IMR-90 (cell line): ENCODE measurements at regions not wholly inside any gene's neighbourhood (a gene's known extent, or its start where the extent isn't known, plus 50 kb on each side); places are given as distances from the start of the nearest gene placed in this dataset.

Source experiments
- ATAC-seq: fragments of 200-7000 bp; cut with Tn5 transposase; 2 replicates; pipeline ENCODE4 v1.9.1; 2020; ENCODE audit warnings: low read depth, mild to moderate bottlenecking, moderate library complexity
- BruUV-seq: library from RNA; stranded (reverse); fragments of 400-500 nt; replicated peaks from 2 replicates; lab custom pipeline; 2021; lab: Mats Ljungman, UMichigan
- CTCF ChIA-PET: fragments of 300-600 bp; formaldehyde crosslinking; extraction: SDS; loops from one replicate; lab custom pipeline; 2021; ENCODE audit warnings: antibody characterized with exemption; lab: Yijun Ruan, JAX
- POLR2A ChIA-PET: fragments of 300-600 bp; sonication (Branson Sonifier 250); formaldehyde crosslinking; loops from one replicate; lab custom pipeline; 2022; ENCODE audit warnings: antibody characterized with exemption; ENCODE audit not compliant: unreplicated experiment; lab: Charles Lee
- DNase-seq: peaks from one replicate; pipeline ENCODE4 v3.0.0; 2013
- H2AFZ ChIP-seq: replicated peaks from 2 replicates; pipeline ENCODE3; 2013; ENCODE audit warnings: low read length, mild to moderate bottlenecking; ENCODE audit not compliant: poor library complexity
- H2AK5ac ChIP-seq: 2 replicates; pipeline ENCODE4 v1.6.1; 2013; ENCODE audit warnings: low read depth, low read length, inconsistent platforms
- H2AK9ac ChIP-seq: replicated peaks from 2 replicates; pipeline ENCODE3; 2013; ENCODE audit warnings: mild to moderate bottlenecking, low read depth, low read length, moderate library complexity; ENCODE audit not compliant: poor library complexity
- H2BK120ac ChIP-seq: 2 replicates; pipeline ENCODE4 v1.6.1; 2013; ENCODE audit warnings: low read depth, low read length, inconsistent platforms
- H2BK15ac ChIP-seq: 3 replicates; pipeline ENCODE4 v1.6.1; 2013; ENCODE audit warnings: low read depth, low read length, inconsistent platforms
- H2BK20ac ChIP-seq: 2 replicates; pipeline ENCODE4 v1.6.1; 2013; ENCODE audit warnings: low read depth, mild to moderate bottlenecking, inconsistent platforms, low read length, moderate library complexity
- H2BK5ac ChIP-seq: 2 replicates; pipeline ENCODE4 v1.6.1; 2013; ENCODE audit warnings: mild to moderate bottlenecking, low read depth, low read length, inconsistent platforms; ENCODE audit not compliant: poor library complexity, severe bottlenecking
- H3K14ac ChIP-seq: replicated peaks from 2 replicates; pipeline ENCODE4 v1.6.1; 2013; ENCODE audit warnings: low read depth, low read length, inconsistent platforms
- H3K18ac ChIP-seq: 2 replicates; pipeline ENCODE4 v1.6.1; 2013; ENCODE audit warnings: low read depth, low read length, control low read depth
- H3K23ac ChIP-seq: 2 replicates; pipeline ENCODE4 v1.6.1; 2013; ENCODE audit warnings: low read depth, low read length, inconsistent platforms
- H3K27ac ChIP-seq: 2 replicates; pipeline ENCODE4 v1.5.1; 2013; ENCODE audit warnings: mild to moderate bottlenecking, control low read depth, low read length; ENCODE audit not compliant: insufficient read depth
- H3K27me3 ChIP-seq: 2 replicates; pipeline ENCODE4 v1.6.1; 2013; ENCODE audit warnings: low read length; ENCODE audit not compliant: control insufficient read depth, insufficient read depth
- H3K36me3 ChIP-seq: 2 replicates; pipeline ENCODE4 v1.6.1; 2013; ENCODE audit warnings: low read length, mixed read lengths; ENCODE audit not compliant: control insufficient read depth, insufficient read depth
- H3K4ac ChIP-seq: 2 replicates; pipeline ENCODE4 v1.6.1; 2013; ENCODE audit warnings: low read depth, low read length, inconsistent platforms
- H3K4me1 ChIP-seq: 2 replicates; pipeline ENCODE4 v1.6.1; 2013; ENCODE audit warnings: low read length, mixed read lengths; ENCODE audit not compliant: control insufficient read depth, insufficient read depth
- H3K4me2 ChIP-seq: 2 replicates; pipeline ENCODE4 v1.6.1; 2013; ENCODE audit warnings: low read depth, mild to moderate bottlenecking, control low read depth, low read length, moderate library complexity
- H3K4me3 ChIP-seq: 2 replicates; pipeline ENCODE4 v1.5.1; 2013; ENCODE audit warnings: low read depth, mild to moderate bottlenecking, control low read depth, low read length, moderate library complexity; ENCODE audit not compliant: insufficient read depth
- H3K56ac ChIP-seq: 2 replicates; pipeline ENCODE4 v1.6.1; 2013; ENCODE audit warnings: low read length, inconsistent platforms; ENCODE audit not compliant: insufficient read depth; ENCODE audit errors: extremely low read depth
- H3K79me1 ChIP-seq, 2 experiments: 2 replicates each; pipeline ENCODE4 v1.6.1; 2013; ENCODE audit warnings: low read length in 2 of 2, inconsistent platforms in 1 of 2, low read depth in 1 of 2
- H3K9ac ChIP-seq: 2 replicates; pipeline ENCODE4 v1.6.1; 2013; ENCODE audit warnings: low read depth, low read length, control low read depth
- H3K9me1 ChIP-seq: 2 replicates; pipeline ENCODE4 v1.6.1; 2013; ENCODE audit warnings: low read length, inconsistent platforms; ENCODE audit not compliant: insufficient read depth
- H3K9me3 ChIP-seq: 2 replicates; pipeline ENCODE4 v1.6.1; 2013; ENCODE audit warnings: low read length; ENCODE audit not compliant: control insufficient read depth, insufficient read depth
- H4K20me1 ChIP-seq: 2 replicates; pipeline ENCODE4 v1.6.1; 2013; ENCODE audit warnings: low read length, inconsistent platforms; ENCODE audit not compliant: insufficient read depth
- H4K5ac ChIP-seq: 2 replicates; pipeline ENCODE4 v1.6.1; 2013; ENCODE audit warnings: mild to moderate bottlenecking, low read depth, low read length, control low read depth
- H4K8ac ChIP-seq, 2 experiments: 2 replicates each; pipeline ENCODE4 v1.6.1; 2013; ENCODE audit warnings: low read depth in 2 of 2, low read length in 2 of 2, control low read depth in 1 of 2, inconsistent platforms in 1 of 2
- H4K91ac ChIP-seq: 2 replicates; pipeline ENCODE4 v1.6.1; 2013; ENCODE audit warnings: low read depth, low read length, inconsistent platforms; ENCODE audit not compliant: insufficient read depth
- CHD1 ChIP-seq: IDR thresholded peaks from 2 replicates; pipeline ENCODE4 v1.6.1; 2012; ENCODE audit warnings: low read depth, low read length, improper control_type of control experiment
- MAFK ChIP-seq: IDR thresholded peaks from 2 replicates; pipeline ENCODE4 v1.6.1; 2012; ENCODE audit warnings: low read depth, low read length, improper control_type of control experiment
- POLR2A ChIP-seq: IDR thresholded peaks from 2 replicates; pipeline ENCODE4 v1.6.1; 2012; ENCODE audit warnings: mild to moderate bottlenecking, low read depth, low read length
- RAD21 ChIP-seq: IDR thresholded peaks from 2 replicates; pipeline ENCODE4 v1.6.1; 2012; ENCODE audit warnings: low read length, improper control_type of control experiment
- RCOR1 ChIP-seq: IDR thresholded peaks from 2 replicates; pipeline ENCODE4 v1.6.1; 2012; ENCODE audit warnings: mild to moderate bottlenecking, low read length, improper control_type of control experiment; ENCODE audit not compliant: insufficient replicate concordance
- RFX5 ChIP-seq: IDR thresholded peaks from 2 replicates; pipeline ENCODE4 v1.8.0; 2012; ENCODE audit warnings: low read depth, mild to moderate bottlenecking, low read length, moderate library complexity
- WGBS, 2 experiments: methylation state at CpG; one replicate each; pipeline versions ENCODE4 v1.1.5 to v1.1.7; 2013; ENCODE audit warnings: missing lambda C conversion rate in 2 of 2; ENCODE audit not compliant: insufficient read length in 1 of 2; ENCODE audit errors: extremely low coverage in 2 of 2; 5-methylcytosine and 5-hydroxymethylcytosine counted together
- dilution Hi-C: fragments of 300-500 bp; cut with HindIII; formaldehyde crosslinking; loops from one replicate; pipeline ENCODE4 v1.14.3; 2018; ENCODE audit warnings: low sequenced_read_pairs; ENCODE audit not compliant: unreplicated experiment
- in situ Hi-C: fragments of 300-500 bp; cut with MboI; formaldehyde crosslinking; loops from 3 replicates; pipeline ENCODE4 v1.14.3; 2019; ENCODE audit warnings: low sequenced_read_pairs, inconsistent platforms, mixed read lengths
- intact Hi-C: fragments of 100-400 bp; cut with micrococcal nuclease; formaldehyde crosslinking; loops from 2 replicates; pipeline ENCODE4 v1.10.0; 2022
- TF ChIP-seq, protein P1 (sequence below): fragments of 150-350 bp; IDR thresholded peaks from 2 replicates; pipeline ENCODE4 v1.6.1; 2016; ENCODE audit warnings: low read depth, mild to moderate bottlenecking, low read length, moderate library complexity, borderline replicate concordance
- TF ChIP-seq, protein P2 (sequence below): conservative IDR thresholded peaks from 2 replicates; pipeline ENCODE4 v1.5.1; 2012; ENCODE audit warnings: mild to moderate bottlenecking, low read depth, low read length, improper control_type of control experiment

DNA sequence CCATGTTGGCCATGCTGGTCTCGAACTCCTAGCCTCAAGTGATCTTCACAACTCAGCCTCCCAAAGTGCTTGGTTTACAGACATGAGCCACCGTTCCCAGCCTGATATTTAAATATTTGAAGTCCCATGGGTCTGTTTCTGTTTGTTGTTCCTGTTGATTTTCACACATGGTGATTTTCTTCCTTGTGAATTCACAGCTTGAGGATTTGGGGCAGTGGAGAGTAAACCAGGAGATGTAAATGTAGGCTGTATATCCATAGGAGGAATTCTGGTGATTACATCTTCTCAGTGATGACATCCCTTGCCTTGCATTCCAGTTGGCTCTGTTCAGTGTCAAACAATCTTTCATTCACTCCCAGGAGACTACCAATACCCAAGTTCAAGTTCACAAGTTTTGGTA is 471.9 kb downstream of the KCTD12 start:
- no peak overlapping the region for H3K56ac ChIP-seq
- no peak overlapping the region for H2AK5ac ChIP-seq
- no peak overlapping the region for H2BK5ac ChIP-seq
- DNase-seq (no peak), ATAC-seq (no peak)
- dilution Hi-C loops (no loop called here), in situ Hi-C loops (no loop called here), intact Hi-C loops (no loop called here)
- H2BK20ac ChIP-seq: no peak overlapping the region
- no peak overlapping the region for H3K9ac ChIP-seq
- no peak overlapping the region for H3K14ac ChIP-seq
- H3K9me1 ChIP-seq: no peaks in the 10 kb centered on the region
- H3K27me3 ChIP-seq: peaks cover 3% of the 10 kb centered on the region
- H2BK120ac ChIP-seq: no peak overlapping the region
- CTCF ChIA-PET: no interaction called here
- H4K5ac ChIP-seq: no peak overlapping the region
- WGBS, 2 experiments: no CpG with 5 or more reads among the region's 2 CpGs
- H3K4me2 ChIP-seq: no peak overlapping the region
- H3K23ac ChIP-seq: no peak overlapping the region
- no peaks in the 10 kb centered on the region for H3K79me1 ChIP-seq
- no peaks in the 10 kb centered on the region; the same call in 1 of the 2 replicates for H3K4me1 ChIP-seq
- BruUV-seq: no TSS peak
- H3K9me3 ChIP-seq: no peaks in the 10 kb centered on the region
- no peaks in the 10 kb centered on the region for H4K20me1 ChIP-seq
- no peak overlapping the region for H2BK15ac ChIP-seq
- no peak overlapping the region for H4K91ac ChIP-seq
- no peak overlapping the region for H3K4me3 ChIP-seq
- no peak overlapping the region for H2AK9ac ChIP-seq
- H3K18ac ChIP-seq: no peak overlapping the region
- no peak overlapping the region for H4K8ac ChIP-seq
- no peak overlapping the region for H3K4ac ChIP-seq
- no peak overlapping the region for H2AFZ ChIP-seq
- no peaks in the 10 kb centered on the region for H3K36me3 ChIP-seq
- POLR2A ChIA-PET: no interaction called here
- H3K27ac ChIP-seq: no peak overlapping the region
- TF ChIP-seq, protein P1, sequence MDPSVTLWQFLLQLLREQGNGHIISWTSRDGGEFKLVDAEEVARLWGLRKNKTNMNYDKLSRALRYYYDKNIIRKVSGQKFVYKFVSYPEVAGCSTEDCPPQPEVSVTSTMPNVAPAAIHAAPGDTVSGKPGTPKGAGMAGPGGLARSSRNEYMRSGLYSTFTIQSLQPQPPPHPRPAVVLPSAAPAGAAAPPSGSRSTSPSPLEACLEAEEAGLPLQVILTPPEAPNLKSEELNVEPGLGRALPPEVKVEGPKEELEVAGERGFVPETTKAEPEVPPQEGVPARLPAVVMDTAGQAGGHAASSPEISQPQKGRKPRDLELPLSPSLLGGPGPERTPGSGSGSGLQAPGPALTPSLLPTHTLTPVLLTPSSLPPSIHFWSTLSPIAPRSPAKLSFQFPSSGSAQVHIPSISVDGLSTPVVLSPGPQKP: no peak
- TF ChIP-seq CHD1 (no peak), RCOR1 (no peak), MAFK (no peak), RFX5 (no peak), POLR2A (no peak), RAD21 (no peak)
- TF ChIP-seq, protein P2, sequence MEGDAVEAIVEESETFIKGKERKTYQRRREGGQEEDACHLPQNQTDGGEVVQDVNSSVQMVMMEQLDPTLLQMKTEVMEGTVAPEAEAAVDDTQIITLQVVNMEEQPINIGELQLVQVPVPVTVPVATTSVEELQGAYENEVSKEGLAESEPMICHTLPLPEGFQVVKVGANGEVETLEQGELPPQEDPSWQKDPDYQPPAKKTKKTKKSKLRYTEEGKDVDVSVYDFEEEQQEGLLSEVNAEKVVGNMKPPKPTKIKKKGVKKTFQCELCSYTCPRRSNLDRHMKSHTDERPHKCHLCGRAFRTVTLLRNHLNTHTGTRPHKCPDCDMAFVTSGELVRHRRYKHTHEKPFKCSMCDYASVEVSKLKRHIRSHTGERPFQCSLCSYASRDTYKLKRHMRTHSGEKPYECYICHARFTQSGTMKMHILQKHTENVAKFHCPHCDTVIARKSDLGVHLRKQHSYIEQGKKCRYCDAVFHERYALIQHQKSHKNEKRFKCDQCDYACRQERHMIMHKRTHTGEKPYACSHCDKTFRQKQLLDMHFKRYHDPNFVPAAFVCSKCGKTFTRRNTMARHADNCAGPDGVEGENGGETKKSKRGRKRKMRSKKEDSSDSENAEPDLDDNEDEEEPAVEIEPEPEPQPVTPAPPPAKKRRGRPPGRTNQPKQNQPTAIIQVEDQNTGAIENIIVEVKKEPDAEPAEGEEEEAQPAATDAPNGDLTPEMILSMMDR: no peak
